CD4-positive, alpha-beta T cell treated with Interleukin-6 at 100 ng/mL for 8 hours (primary cell): ENCODE measurements at regions not wholly inside any gene's neighbourhood (a gene's known extent, or its start where the extent isn't known, plus 50 kb on each side); places are given as distances from the start of the nearest gene placed in this dataset.
"Not testable (repeated sequence)": the region's sequence is repeated elsewhere in the genome, so short reads cannot be mapped to it uniquely, and the experiment has no call there.

ENCODE experiments used
- DNase-seq: peaks from one replicate; pipeline ENCODE4 v3.0.0-alpha.2; 2020; ENCODE audit warnings: mixed read lengths, low spot score

DNA sequence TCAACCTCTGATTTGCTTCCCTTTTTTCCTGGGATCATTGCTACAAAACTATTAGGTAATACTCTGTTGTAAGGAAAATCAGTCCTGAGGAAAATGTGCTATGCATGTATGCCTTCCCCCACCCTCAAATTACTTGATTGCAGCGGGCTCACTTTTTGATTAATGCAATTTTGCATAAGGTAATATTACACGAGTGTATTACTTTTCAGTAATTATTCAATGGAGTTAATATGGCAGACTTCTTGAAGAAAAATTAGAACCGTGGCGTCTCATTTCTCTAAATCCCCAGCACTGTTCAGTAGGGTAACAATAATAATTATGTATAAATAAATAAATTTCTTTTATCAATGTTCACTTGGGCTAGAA is 527.6 kb upstream of the FANCL start:
- no peak for DNase-seq

DNA sequence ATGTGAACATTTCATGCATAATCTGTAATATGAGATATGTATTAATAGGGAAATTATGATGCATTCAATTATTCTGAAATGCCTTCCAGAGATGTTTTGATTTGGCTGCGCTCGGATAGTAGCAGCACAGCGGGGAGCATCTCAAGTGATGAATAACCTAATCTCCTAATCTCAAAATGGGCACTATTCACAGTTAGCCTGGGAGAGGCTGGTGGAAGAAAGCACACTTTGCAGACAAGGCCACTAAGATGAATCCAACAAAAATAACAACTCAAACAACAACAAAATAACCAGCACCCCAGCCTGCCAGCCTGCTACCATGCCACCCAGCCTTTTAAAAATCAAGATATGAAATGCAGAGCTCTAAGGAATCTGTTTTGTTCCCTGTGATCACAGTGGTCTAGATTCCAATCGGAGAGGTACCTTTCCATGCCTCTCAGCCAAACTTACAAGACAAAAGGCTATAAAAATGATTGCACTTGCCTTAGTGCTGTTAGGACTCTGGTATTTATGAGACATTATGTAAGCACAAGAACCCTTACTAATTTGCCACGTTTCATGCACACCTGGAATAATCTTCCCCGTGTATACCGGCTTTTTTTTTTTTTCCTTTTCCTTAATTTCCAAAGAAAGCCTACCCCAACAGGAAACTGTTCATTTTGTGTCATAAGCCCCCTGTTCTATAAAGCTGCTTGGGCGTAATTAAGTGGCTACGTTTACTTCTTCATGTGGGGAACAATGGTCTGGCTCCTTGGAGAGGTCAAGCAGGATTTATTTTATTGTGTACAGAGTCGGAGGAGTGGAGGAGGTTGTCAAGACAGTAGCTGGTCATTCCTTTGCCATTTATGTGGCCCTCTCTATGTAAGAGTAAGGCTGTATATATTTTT is 526.9 kb upstream of the FANCL start:
- DNase-seq: no peak

DNA sequence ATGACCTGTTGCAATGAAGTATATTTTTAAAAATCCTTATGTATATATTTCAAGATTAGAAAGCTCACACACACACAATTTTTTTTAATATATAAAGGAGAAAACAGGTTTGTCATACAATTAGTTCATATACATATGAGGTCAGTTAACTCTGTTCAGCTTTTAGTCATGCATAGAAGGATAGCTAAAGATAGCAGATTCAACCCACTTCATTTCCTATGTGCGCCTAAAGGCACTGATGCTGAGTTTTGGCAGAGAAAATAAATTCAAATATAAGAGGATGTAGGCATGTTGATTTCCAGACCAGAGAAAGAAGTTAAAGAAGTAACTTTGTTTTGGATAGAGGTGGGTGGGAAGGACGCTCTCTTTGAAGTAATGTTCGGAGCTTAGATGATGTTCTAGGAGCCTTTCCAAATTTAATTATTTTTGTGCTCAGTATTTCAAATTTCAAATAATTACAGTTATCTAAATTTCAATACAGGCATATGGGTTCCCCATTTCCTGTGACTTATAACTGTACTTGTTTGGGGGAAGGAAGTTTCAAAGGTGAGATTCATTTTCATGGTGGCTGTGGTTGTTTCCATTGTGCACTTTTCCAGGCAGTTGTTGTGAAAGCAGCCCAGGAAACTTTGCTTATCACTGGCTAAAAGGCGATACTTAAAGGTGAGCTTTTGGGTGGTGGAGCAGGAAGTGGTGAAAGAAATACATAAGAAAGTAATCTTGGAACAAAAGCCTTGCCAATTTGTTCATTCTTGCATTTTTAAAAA is 523.4 kb upstream of the FANCL start:
- DNase-seq: no peak

DNA sequence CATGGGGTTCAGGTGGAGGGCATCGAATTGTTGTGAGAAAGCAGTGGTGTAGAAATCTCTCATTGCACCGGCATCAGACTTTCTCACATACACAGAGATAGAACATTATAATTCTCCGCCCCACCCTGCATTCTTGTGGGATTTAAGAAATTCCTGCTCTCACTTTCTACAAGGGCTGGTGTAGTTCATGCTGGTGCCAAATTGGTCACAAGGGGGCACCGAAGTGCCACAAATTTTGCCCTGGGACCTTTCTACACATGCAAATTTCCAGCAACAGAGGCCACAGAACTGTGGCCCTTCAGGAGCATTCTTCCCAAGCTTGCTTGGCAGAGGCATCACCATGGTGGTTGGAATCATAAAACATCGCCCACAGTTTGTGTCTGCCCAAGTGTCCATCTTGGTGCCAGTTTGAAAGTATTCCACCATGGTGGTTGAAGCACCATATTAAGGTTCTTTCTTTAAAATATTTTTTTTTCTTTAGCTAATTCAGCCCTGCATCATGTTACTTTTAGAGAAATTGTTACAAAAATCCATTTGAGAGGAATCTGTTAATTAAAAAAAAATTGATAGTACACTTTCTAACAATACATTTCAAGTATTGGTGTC is 521.2 kb upstream of the FANCL start:
- no peak for DNase-seq

DNA sequence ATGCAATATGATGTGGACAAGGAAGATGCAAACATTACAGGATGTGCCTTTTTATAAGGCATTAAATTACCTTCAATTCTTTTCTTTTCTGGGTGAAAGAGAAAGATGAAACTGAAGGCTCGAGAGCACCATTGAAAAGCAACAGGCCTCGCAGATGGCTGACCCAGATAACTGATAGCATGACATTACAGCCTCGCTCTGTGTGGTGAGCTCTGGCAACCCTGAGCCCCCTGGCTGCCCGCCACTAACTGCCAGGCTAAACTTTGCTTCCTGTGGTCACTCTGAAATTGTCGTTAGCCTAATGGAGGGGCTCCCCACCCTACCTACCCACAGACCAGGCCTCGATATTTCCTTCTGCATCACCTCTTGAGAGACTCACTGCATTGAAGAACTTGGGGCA is 516.8 kb upstream of the FANCL start:
- no peak for DNase-seq

DNA sequence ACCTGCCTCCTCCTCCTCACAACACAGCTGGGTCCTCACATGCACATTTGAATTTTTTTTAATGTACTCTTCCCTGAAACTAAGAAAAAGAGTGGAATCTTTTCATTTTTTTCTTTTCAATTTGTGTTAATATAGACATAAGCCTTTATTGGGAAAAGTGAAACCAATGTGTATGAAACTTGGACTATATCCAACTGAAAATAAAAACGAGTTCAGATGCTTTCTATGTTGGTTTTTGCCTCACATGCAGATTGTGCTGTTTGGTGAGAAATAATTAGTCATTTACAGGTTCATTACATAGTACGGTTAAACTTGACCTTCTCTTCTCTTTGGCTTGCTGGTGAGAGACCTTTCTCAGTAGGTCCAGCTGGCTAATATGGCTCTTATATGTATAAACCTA is 515.2 kb upstream of the FANCL start:
- DNase-seq: no peak

DNA sequence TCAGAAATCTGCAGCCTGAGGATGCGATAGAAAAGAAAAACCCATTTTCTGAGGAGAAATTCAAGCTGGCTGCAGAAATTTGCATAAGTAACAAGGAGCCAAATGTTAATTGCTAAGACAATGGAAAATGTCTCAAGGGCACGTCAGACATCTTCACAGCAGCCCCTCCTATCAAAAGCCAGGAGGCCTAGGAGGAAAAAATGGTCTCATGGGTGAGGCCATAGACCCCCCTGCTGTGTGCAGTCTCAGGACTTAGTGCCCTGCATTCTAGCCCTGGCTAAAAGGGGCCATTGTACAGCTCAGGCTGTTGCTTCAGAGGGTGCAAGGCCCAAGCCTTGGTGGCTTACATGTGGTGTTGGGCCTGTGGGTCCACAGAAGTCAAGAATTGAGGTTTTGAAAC is 511.4 kb upstream of the FANCL start:
- DNase-seq: not testable (repeated sequence)

DNA sequence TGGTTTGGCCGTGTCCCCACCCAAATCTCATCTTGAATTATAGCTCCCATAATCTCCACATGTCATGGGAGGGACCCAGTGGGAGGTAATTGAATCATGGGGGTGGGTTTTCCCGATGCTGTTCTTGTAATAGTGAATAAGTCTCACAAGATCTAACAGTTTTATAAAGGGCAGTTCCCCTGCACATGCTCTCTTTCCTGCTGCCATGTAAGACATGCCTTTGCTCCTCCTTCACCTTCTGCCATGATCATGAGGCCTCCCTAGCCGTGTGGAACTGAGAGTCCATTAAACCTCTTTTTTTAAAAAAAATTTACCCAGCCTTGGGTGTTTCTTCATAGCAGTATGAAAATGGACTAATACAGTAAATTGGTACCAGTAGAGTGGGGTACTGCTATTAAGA is 510.6 kb upstream of the FANCL start:
- not testable (repeated sequence) for DNase-seq

DNA sequence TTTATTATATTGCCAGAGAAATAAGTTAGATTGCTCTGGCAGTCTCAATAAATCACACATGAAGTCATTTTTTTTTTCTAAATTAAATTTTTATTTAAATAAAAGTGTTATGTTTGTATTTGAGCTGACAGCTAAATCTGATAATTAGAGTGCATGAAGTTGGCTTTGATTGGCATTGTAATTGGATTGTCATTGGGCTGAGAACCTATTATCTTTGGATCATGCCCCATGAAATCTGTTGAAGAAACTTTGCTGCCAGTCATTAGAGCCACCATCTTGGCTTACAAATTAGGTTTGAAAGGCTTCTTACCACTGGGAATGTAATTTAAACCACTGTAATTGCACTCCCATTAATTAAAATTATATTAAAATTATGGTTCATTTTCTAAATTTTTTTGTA is 507.9 kb upstream of the FANCL start:
- no peak for DNase-seq

DNA sequence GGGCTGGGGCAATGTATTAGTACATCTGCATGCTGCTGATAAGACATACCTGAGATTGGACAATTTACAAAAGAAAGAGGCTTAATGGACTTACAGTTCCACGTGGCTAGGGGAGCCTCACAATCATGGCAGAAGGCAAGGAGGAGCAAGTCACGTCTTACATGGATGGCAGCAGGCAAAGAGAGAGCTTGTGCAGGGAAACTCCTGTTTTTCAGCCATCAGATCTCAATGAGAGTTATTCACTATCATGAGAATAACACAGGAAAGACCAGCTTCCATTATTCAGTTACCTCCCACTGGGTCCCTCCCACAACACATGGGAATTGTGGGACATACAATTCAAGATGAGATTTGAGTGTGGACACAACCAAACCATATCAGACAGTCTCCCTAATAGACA is 504.2 kb upstream of the FANCL start:
- DNase-seq: not testable (repeated sequence)

DNA sequence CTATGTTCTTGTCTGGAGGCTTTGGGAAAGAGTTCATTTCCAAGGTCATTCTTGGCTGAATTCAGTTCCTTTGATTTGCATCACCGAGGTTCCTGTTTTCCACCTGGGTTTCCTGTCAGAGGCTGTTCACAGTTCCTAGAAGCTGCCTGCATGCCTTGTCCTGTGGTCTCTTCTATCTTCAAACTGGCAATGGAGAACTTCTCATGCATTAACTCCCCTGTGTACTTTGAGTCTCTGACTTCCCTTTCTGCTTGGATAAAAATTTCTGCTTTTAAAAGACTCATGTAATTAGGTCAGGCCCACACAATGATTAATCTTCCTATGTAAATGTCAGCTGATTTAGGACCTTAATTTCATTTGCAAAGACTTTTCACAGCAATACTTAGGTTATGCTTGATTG is 499.3 kb upstream of the FANCL start:
- DNase-seq: no peak

DNA sequence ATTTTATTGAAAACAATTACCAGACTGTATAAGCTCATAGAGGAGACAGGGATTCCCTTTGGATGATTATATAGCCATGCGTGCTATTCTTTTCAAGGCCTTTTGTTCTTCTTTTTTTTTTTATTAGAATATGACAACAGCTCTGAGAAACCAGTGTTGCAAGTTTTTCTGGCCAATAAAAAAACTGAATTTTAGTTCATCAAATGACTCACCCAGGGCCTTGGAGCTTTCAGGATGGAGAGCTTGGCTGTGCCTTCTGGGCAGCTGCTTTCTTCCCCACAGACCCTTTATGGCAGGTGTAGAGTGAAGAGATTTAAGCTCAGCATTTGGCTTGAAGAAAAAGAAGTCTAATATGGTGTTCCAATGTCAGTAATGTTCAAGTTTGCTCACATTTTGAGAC is 497.9 kb upstream of the FANCL start:
- DNase-seq: no peak

DNA sequence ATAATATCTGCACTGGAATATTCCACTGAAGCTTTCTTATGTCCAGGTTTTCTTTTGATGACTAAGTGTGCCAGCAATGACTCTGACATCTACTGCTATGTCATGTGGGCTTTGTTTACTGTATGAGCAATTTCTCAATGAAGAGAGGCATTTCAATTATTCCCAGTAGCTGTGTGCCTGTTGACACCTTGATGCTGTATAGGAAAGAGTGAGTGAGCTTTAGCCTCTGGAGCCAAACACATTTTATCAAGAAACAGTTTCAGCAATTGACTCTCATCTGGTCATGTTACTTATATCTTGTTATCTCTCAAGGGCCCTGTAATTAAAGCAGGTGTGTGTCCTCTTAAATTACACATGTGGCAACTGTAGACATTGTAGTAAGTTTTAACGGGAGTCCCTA is 493.2 kb upstream of the FANCL start:
- no peak for DNase-seq

DNA sequence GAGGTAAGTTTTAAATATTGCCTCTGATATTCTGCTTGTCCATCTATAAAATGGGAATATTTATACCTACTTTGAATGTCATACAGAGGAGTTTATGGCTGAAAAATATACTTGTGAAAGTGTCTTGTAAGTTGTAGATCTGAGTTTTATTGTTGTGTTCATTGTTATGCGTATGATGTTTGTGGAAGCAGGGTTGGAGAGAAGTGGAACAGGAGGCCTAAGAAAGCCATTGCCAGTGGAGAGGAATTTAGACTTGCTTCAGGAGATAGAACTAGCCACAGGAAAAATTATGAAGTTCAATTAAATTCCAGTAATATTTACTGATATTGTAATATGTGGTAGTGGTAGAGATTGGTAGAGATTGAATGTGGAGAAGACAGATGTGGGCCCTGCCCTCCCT is 491.9 kb upstream of the FANCL start:
- DNase-seq: no peak

DNA sequence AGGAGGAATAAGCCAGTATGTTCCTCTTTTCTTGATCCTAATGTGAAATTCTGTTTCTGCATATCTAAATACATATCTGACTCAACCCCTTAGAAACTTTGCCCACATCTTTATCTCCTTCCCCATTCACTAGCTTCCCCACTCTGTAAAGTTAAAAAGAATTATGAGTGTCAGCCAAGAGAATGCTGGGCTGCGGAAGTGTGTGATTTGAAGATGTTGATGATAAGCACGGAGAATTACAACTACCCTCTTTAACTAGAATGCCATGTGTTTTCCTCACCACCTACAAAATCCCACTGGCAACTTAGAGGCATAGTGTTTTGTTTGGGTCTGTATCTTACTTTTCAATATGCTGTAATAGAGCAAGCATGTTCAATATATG is 490.4 kb upstream of the FANCL start:
- DNase-seq: no peak

DNA sequence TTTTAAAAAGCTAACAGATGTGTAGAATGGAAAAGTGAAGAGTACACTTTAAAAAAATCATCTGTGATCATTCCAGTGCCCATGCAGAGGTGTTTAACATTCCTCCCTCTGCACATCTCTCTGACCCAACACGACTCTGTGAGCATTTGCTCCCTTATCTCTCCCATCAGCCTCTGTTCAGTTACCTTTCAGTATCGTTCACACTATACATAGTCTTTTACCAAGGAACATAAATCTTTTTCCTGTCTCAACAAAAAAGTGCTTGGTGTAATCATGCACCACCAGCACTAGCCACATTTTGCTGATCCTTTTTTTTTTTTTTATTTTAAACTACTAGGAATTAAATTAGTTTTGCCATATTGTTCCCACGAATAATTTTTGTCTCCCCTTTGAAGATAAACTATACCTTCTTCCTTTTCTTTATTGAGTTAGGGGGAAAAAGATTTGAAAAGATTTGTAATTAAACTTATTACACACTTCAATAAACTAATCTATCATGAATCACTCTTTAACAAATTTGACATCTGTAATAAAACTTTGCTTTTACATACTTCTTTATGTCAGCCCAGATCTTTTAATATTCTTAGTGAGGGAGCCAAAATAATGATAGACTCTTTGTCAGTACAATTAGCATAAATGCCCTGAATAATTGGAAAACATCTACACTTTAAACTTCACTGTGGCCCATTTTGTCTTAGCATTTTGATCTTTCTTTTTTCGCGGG is 489.8 kb upstream of the FANCL start:
- no peak for DNase-seq

DNA sequence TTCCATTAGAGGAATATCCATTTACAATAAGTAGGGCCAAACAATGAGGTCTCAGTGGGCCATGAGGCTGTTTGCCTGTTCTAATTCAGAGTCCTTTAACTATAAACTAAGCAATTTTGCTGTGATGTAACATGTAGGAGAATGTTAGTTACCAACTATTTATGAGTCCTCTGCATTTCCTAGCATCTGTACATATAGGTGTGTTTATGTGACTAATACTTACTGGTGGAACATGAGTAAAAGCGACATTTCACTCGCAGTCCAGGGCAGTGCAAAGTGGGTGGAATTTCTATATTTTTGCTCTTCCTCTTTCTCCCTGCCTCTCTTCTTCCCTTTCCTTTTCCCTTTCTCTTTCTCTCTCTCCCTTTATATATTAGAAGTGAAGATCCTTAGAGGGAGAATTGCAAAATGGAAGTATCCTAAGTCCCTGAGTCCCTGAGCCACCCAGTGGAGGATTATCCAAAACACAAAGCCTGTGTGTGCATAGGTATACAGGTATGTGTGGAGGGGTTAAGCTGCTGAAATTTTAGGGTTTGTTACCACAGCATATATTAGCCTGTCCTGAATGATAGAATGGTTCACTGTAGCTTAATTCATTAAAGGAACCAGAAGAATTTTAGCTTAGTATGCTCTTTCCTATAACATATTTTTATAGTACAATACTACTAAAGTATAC is 487.0 kb upstream of the FANCL start:
- no peak for DNase-seq

DNA sequence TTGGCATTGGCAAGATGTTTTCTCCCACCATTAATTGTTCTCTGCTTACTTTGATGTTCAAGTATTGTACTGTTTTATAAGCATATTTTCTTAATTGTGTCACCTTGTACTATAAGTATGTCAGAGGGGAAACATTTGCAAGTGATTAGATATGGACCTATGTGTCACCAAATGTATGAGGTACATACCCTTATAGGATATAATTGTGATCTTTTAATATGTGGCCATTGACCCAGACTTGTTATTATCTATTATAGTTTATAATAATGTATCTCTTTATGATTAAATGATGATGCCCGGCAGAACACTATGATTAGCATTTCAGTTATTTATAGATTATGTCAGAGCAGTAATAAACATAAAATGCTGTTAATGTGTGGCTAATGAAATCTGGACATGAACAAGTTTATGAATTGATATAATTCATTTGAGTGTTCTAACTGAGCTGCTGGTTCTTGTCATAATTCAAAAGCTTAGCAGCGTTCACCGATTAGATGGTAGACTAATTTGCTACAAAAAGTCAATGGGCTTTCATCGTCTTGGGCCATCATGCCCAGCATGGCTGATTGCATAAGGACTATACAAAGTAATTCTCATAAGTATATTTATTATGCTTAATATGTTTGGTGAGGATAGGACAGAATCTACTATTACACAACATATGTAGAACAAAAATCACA is 480.9 kb upstream of the FANCL start:
- DNase-seq: no peak

DNA sequence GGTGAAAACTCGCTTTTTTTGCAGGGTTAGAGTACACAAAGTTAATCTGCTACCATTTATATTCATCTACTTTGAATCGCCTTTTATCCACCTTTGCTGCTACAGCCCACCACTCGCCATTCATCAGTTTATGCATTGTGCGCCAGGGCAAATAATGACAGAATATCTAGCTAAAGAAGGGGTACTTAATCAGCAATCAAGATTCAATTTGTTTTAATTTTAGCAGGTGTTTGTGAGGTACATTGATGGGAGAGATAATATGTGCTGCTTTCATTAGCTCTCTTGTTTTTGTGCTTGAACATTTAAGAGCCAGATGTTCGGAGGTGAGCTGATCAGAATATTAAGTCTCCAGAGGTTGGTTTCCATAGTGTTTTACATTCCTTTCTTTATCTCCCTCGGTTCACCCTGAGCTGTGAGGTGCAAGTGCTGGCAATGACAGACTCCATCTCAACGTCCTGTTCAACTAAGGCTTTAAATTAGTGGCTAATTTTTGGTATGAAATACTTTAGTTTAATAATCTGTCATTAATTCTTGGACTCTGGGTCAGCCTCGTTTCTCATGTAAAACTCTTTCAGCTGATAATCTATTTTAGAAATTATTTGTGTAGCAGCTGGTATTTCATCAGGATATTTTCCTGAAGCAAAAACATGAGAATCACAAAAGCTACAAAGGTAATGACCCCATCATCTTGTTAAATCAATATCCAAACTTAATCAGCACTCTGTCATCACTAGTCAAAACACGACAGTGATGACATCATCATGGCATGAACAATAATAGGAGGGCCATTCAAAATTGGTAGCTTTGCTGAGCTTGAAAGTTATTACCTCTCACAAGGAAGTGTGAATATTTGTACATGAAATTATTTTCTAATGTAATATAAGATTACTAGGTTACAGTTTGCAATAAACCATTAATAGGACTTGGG is 479.9 kb upstream of the FANCL start:
- no peak for DNase-seq
